ENCODE measurements at regions not wholly inside any gene's neighbourhood (a gene's known extent, or its start where the extent isn't known, plus 50 kb on each side); places are given as distances from the start of the nearest gene placed in this dataset.

DNA sequence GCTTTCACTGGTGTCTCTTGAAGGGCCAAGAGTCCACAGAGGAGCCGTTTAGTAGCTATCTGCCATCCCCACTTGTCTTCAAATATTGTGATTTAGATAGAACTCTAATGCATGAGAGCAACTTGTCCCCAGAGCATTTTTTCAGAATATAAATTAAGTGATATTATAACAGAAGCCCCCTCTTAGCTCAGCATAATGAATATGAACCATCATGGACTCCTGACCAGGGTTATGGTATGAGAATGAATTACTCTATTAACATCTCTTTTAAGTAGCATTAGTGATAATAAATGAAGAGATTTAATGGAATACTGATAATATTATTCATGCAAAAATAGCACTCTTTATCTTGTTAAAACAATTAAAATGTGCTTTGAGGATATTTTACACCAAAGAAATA lies 709.6 kb downstream of the GALR1 start:
- Mint-ChIP-seq H3K27ac (no peak overlapping the region), H3K27me3 (peaks cover 0 to 12% (median 3%) of the 10 kb centered on the region in 5 donors), H3K9me3 (peaks cover 0 to 15% (median 4%) of the 10 kb centered on the region in 11 donors), H3K4me3 (no peak overlapping the region), H3K4me1 (no peaks in the 10 kb centered on the region), H3K36me3 (no peaks in the 10 kb centered on the region)
- no peaks in the 10 kb centered on the region for H3K27me3 ChIP-seq (ENCODE audit: control insufficient read depth in 2 of 2, insufficient read depth in 2 of 2, low read length in 2 of 2)
- H3K36me3 ChIP-seq (ENCODE audit: control insufficient read depth in 2 of 3, insufficient read depth in 3 of 3, low read length in 3 of 3), result no peaks in the 10 kb centered on the region
- ChIA-PET POLR2A (no interaction called here), CTCF (no interaction called here)
- H3K4me3 ChIP-seq (ENCODE audit: low read length), result no peak overlapping the region
- H3K27ac ChIP-seq (ENCODE audit: low read depth, low read length), result no peak overlapping the region
- H3K9me3 ChIP-seq (ENCODE audit: control insufficient read depth in 2 of 3, low read length in 3 of 3), result no peaks in the 10 kb centered on the region
- DNase-seq (no peak), ATAC-seq (no peak)
- intact Hi-C loops (cut with micrococcal nuclease), result no loop called here
- no peaks in the 10 kb centered on the region for H3K4me1 ChIP-seq (ENCODE audit: control insufficient read depth in 2 of 2, insufficient read depth in 2 of 2, low read length in 2 of 2)

DNA sequence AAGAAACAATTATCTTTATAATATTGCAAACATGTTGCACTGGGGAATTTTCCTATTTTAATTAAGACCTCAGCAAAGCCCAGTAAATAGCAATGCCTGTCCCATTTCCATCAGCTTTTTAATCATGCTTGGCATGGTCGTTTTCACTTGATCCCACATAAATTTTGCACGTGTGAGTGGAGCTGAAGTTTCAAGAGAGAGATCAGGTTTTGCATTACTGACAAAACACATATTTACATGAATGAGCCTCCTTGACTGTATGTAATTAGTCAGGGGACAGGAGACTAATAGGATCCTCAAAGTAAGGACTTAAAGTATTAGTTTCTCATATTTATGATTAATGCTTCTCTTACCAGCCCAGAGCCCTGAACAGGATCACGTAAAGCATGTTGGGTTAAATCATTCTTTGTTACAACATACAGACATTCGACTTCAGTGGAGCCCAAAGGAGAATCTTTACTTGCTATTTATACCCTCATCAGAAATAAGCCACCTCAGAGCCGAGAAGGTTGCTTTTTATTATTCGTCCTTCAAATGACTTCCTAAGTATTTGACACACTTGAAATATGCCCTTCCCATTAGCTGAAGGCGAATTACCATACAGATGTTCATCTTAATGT lies 711.3 kb downstream of the GALR1 start:
- Histone ChIP-seq H3K27me3 (ENCODE audit: control insufficient read depth in 2 of 2, insufficient read depth in 2 of 2, low read length in 2 of 2) (no peaks in the 10 kb centered on the region), H3K4me1 (ENCODE audit: control insufficient read depth in 2 of 2, insufficient read depth in 2 of 2, low read length in 2 of 2) (no peaks in the 10 kb centered on the region), H3K4me3 (ENCODE audit: low read length) (no peak overlapping the region), H3K27ac (ENCODE audit: low read depth, low read length) (no peak overlapping the region), H3K36me3 (ENCODE audit: control insufficient read depth in 2 of 3, insufficient read depth in 3 of 3, low read length in 3 of 3) (no peaks in the 10 kb centered on the region), H3K9me3 (ENCODE audit: control insufficient read depth in 2 of 3, low read length in 3 of 3) (no peaks in the 10 kb centered on the region)
- no peaks in the 10 kb centered on the region for H3K36me3 Mint-ChIP-seq
- ChIA-PET POLR2A (no interaction called here), CTCF (no interaction called here)
- intact Hi-C loops (cut with micrococcal nuclease), result no loop called here
- no peak overlapping the region for H3K4me3 Mint-ChIP-seq
- ATAC-seq (no peak), DNase-seq (no peak)
- no peaks in the 10 kb centered on the region for H3K4me1 Mint-ChIP-seq
- peaks cover 0 to 12% (median 0%) of the 10 kb centered on the region in 5 donors for H3K27me3 Mint-ChIP-seq
- H3K9me3 Mint-ChIP-seq, result peaks cover 0 to 15% (median 4%) of the 10 kb centered on the region in 11 donors
- H3K27ac Mint-ChIP-seq, result no peak overlapping the region

- no peaks in the 10 kb centered on the region for H3K4me1 ChIP-seq (ENCODE audit: control insufficient read depth in 2 of 2, insufficient read depth in 2 of 2, low read length in 2 of 2)
- Mint-ChIP-seq H3K36me3 (no peaks in the 10 kb centered on the region), H3K4me3 (no peak overlapping the region), H3K27ac (no peak overlapping the region), H3K9me3 (peaks cover 0 to 6% (median 0%) of the 10 kb centered on the region in 11 donors), H3K27me3 (peaks cover 0 to 23% (median 5%) of the 10 kb centered on the region in 5 donors), H3K4me1 (no peaks in the 10 kb centered on the region)
- H3K36me3 ChIP-seq (ENCODE audit: control insufficient read depth in 2 of 3, insufficient read depth in 3 of 3, low read length in 3 of 3), result no peaks in the 10 kb centered on the region
- no peak overlapping the region for H3K27ac ChIP-seq (ENCODE audit: low read depth, low read length)
- CTCF ChIA-PET, result no interaction called here
- DNase-seq (no peak), ATAC-seq (no peak)
- no peaks in the 10 kb centered on the region for H3K27me3 ChIP-seq (ENCODE audit: control insufficient read depth in 2 of 2, insufficient read depth in 2 of 2, low read length in 2 of 2)
- POLR2A ChIA-PET, result no interaction called here
- H3K9me3 ChIP-seq (ENCODE audit: control insufficient read depth in 2 of 3, low read length in 3 of 3), result no peaks in the 10 kb centered on the region
- intact Hi-C loops (cut with micrococcal nuclease), result no loop called here
- no peak overlapping the region for H3K4me3 ChIP-seq (ENCODE audit: low read length)
Observed at GRCh38 chr18:77967071-77967470, 717.4 kb downstream of the GALR1 start.

GRCh38 chr18:77967791-77968190 lies 718.1 kb downstream of the GALR1 start:
- ChIA-PET CTCF (no interaction called here), POLR2A (no interaction called here)
- H3K36me3 Mint-ChIP-seq, result no peaks in the 10 kb centered on the region
- peaks cover 0 to 23% (median 4%) of the 10 kb centered on the region in 5 donors for H3K27me3 Mint-ChIP-seq
- H3K4me1 Mint-ChIP-seq, result no peaks in the 10 kb centered on the region
- H3K9me3 ChIP-seq (ENCODE audit: control insufficient read depth in 2 of 3, low read length in 3 of 3), result no peaks in the 10 kb centered on the region
- H3K27ac ChIP-seq (ENCODE audit: low read depth, low read length), result no peak overlapping the region
- H3K27ac Mint-ChIP-seq, result no peak overlapping the region
- H3K4me1 ChIP-seq (ENCODE audit: control insufficient read depth in 2 of 2, insufficient read depth in 2 of 2, low read length in 2 of 2), result no peaks in the 10 kb centered on the region
- no peaks in the 10 kb centered on the region for H3K36me3 ChIP-seq (ENCODE audit: control insufficient read depth in 2 of 3, insufficient read depth in 3 of 3, low read length in 3 of 3)
- ATAC-seq (no peak), DNase-seq (no peak)
- no peaks in the 10 kb centered on the region for H3K27me3 ChIP-seq (ENCODE audit: control insufficient read depth in 2 of 2, insufficient read depth in 2 of 2, low read length in 2 of 2)
- intact Hi-C loops (cut with micrococcal nuclease), result no loop called here
- peaks cover 0 to 6% (median 0%) of the 10 kb centered on the region in 11 donors for H3K9me3 Mint-ChIP-seq
- no peak overlapping the region for H3K4me3 Mint-ChIP-seq
- no peak overlapping the region for H3K4me3 ChIP-seq (ENCODE audit: low read length)

GRCh38 chr18:77969972-77970371 lies 720.3 kb downstream of the GALR1 start:
- H3K9me3 ChIP-seq (ENCODE audit: control insufficient read depth in 2 of 3, low read length in 3 of 3), result no peaks in the 10 kb centered on the region
- ChIA-PET POLR2A (no interaction called here), CTCF (no interaction called here)
- no peaks in the 10 kb centered on the region for H3K36me3 ChIP-seq (ENCODE audit: control insufficient read depth in 2 of 3, insufficient read depth in 3 of 3, low read length in 3 of 3)
- no peak overlapping the region for H3K4me3 ChIP-seq (ENCODE audit: low read length)
- DNase-seq (no peak), ATAC-seq (no peak)
- intact Hi-C loops (cut with micrococcal nuclease), result no loop called here
- H3K27ac ChIP-seq (ENCODE audit: low read depth, low read length), result no peak overlapping the region
- H3K4me3 Mint-ChIP-seq, result no peak overlapping the region
- no peaks in the 10 kb centered on the region for H3K27me3 ChIP-seq (ENCODE audit: control insufficient read depth in 2 of 2, insufficient read depth in 2 of 2, low read length in 2 of 2)
- peaks cover 0 to 7% (median 0%) of the 10 kb centered on the region in 11 donors for H3K9me3 Mint-ChIP-seq
- H3K4me1 ChIP-seq (ENCODE audit: control insufficient read depth in 2 of 2, insufficient read depth in 2 of 2, low read length in 2 of 2), result no peaks in the 10 kb centered on the region
- no peaks in the 10 kb centered on the region for H3K4me1 Mint-ChIP-seq
- H3K36me3 Mint-ChIP-seq, result no peaks in the 10 kb centered on the region
- H3K27me3 Mint-ChIP-seq, result peaks cover 0 to 21% (median 5%) of the 10 kb centered on the region in 5 donors
- no peak overlapping the region for H3K27ac Mint-ChIP-seq

GRCh38 chr18:77970814-77971213 lies 721.2 kb downstream of the GALR1 start:
- ChIA-PET POLR2A (no interaction called here), CTCF (no interaction called here)
- no peaks in the 10 kb centered on the region for H3K9me3 ChIP-seq (ENCODE audit: control insufficient read depth in 2 of 3, low read length in 3 of 3)
- no peak overlapping the region for H3K27ac ChIP-seq (ENCODE audit: low read depth, low read length)
- no peak overlapping the region for H3K4me3 ChIP-seq (ENCODE audit: low read length)
- no peak for ATAC-seq
- H3K27ac Mint-ChIP-seq, result no peak overlapping the region
- no peaks in the 10 kb centered on the region for H3K4me1 ChIP-seq (ENCODE audit: control insufficient read depth in 2 of 2, insufficient read depth in 2 of 2, low read length in 2 of 2)
- H3K9me3 Mint-ChIP-seq, result peaks cover 0 to 5% (median 2%) of the 10 kb centered on the region in 11 donors
- H3K27me3 Mint-ChIP-seq, result peaks cover 0 to 25% (median 5%) of the 10 kb centered on the region in 5 donors
- H3K36me3 ChIP-seq (ENCODE audit: control insufficient read depth in 2 of 3, insufficient read depth in 3 of 3, low read length in 3 of 3), result no peaks in the 10 kb centered on the region
- H3K27me3 ChIP-seq (ENCODE audit: control insufficient read depth in 2 of 2, insufficient read depth in 2 of 2, low read length in 2 of 2), result no peaks in the 10 kb centered on the region
- intact Hi-C loops (cut with micrococcal nuclease), result no loop called here
- no peaks in the 10 kb centered on the region for H3K4me1 Mint-ChIP-seq
- no peak for DNase-seq
- H3K36me3 Mint-ChIP-seq, result no peaks in the 10 kb centered on the region
- H3K4me3 Mint-ChIP-seq, result no peak overlapping the region

DNA sequence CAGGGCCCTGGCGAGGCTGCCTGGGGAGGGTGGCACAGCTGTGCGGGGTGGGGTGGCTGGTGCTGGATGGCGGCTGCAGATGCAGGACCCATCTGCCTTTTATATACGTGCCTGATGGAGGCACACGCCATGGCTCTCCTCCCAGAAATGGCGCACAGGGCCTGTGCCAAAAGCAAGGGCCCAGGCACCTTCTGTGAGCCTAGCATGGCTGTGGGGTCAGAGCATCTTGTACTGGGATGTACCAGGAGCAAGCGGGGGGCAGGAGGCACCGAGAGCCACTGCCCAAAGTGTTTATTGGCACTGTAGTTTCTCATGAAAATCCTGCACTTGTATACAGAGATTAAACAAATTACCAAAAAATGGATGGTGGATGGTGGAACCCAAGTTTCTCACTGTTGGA lies 724.1 kb downstream of the GALR1 start:
- H3K27ac ChIP-seq (ENCODE audit: low read depth, low read length), result no peak overlapping the region
- Mint-ChIP-seq H3K27me3 (peaks cover 0 to 26% (median 5%) of the 10 kb centered on the region in 5 donors), H3K36me3 (no peaks in the 10 kb centered on the region), H3K9me3 (peaks cover 0 to 18% (median 3%) of the 10 kb centered on the region in 11 donors), H3K4me1 (no peaks in the 10 kb centered on the region), H3K4me3 (no peak overlapping the region), H3K27ac (no peak overlapping the region)
- ATAC-seq, result no peak
- H3K4me1 ChIP-seq (ENCODE audit: control insufficient read depth in 2 of 2, insufficient read depth in 2 of 2, low read length in 2 of 2), result no peaks in the 10 kb centered on the region
- H3K27me3 ChIP-seq (ENCODE audit: control insufficient read depth in 2 of 2, insufficient read depth in 2 of 2, low read length in 2 of 2), result no peaks in the 10 kb centered on the region
- ChIA-PET CTCF (no interaction called here), POLR2A (no interaction called here)
- no peak for DNase-seq
- intact Hi-C loops (cut with micrococcal nuclease), result no loop called here
- H3K36me3 ChIP-seq (ENCODE audit: control insufficient read depth in 2 of 3, insufficient read depth in 3 of 3, low read length in 3 of 3), result no peaks in the 10 kb centered on the region
- H3K4me3 ChIP-seq (ENCODE audit: low read length), result no peak overlapping the region
- no peaks in the 10 kb centered on the region for H3K9me3 ChIP-seq (ENCODE audit: control insufficient read depth in 2 of 3, low read length in 3 of 3)
